Naive thymus-derived CD8-positive, alpha-beta T cell (primary cell): ENCODE measurements at regions not wholly inside any gene's neighbourhood (a gene's known extent, or its start where the extent isn't known, plus 50 kb on each side); places are given as distances from the start of the nearest gene placed in this dataset.

ENCODE experiments used
- ATAC-seq, 2 donors: fragments of 150-1000 bp; cut with Tn5 transposase in 1 of 2; sonication (Bioruptor Pico), chemical (Tn5 transposase) in 1 of 2; 1 replicate in 1 of 2; 2 replicates in 1 of 2; pipeline ENCODE4 v1.10.0; 2021; ENCODE audit warnings: mild to moderate bottlenecking in 2 of 2, moderate library complexity in 2 of 2
- POLR2A ChIA-PET: fragments of 350-600 bp; sonication (Branson Sonifier 250); formaldehyde crosslinking; loops from one replicate; lab custom pipeline; 2021; ENCODE audit warnings: antibody characterized with exemption; lab: Charles Lee
- DNase-seq, 10 donors: peaks; one replicate each; pipeline versions ENCODE4 v3.0.0 to v3.0.0-alpha.2; 2020 to 2022
- H3K27ac Mint-ChIP-seq, 10 donors: one replicate each; pipeline ENCODE4 v1.8.0; 2020 to 2022; ENCODE audit warnings: mild to moderate bottlenecking in 10 of 10, mixed read lengths in 10 of 10, moderate library complexity in 4 of 10, inconsistent platforms in 1 of 10
- H3K27me3 Mint-ChIP-seq, 5 donors: one replicate each; pipeline ENCODE4 v1.8.0; 2021 to 2022; ENCODE audit warnings: mixed read lengths in 5 of 5
- H3K36me3 Mint-ChIP-seq, 3 donors: one replicate each; pipeline ENCODE4 v1.8.0; 2020 to 2022; ENCODE audit warnings: mixed read lengths in 3 of 3, mild to moderate bottlenecking in 2 of 3, inconsistent platforms in 1 of 3
- H3K4me1 Mint-ChIP-seq, 4 donors: one replicate each; pipeline ENCODE4 v1.8.0; 2021 to 2022; ENCODE audit warnings: mixed read lengths in 4 of 4
- H3K4me3 Mint-ChIP-seq, 10 donors: one replicate each; pipeline ENCODE4 v1.8.0; 2020 to 2022; ENCODE audit warnings: mild to moderate bottlenecking in 10 of 10, mixed read lengths in 10 of 10, moderate library complexity in 6 of 10, inconsistent platforms in 1 of 10
- H3K9me3 Mint-ChIP-seq, 9 donors: one replicate each; pipeline ENCODE4 v1.8.0; 2020 to 2022; ENCODE audit warnings: mixed read lengths in 9 of 9, mild to moderate bottlenecking in 3 of 9, inconsistent platforms in 1 of 9, moderate library complexity in 1 of 9

DNA sequence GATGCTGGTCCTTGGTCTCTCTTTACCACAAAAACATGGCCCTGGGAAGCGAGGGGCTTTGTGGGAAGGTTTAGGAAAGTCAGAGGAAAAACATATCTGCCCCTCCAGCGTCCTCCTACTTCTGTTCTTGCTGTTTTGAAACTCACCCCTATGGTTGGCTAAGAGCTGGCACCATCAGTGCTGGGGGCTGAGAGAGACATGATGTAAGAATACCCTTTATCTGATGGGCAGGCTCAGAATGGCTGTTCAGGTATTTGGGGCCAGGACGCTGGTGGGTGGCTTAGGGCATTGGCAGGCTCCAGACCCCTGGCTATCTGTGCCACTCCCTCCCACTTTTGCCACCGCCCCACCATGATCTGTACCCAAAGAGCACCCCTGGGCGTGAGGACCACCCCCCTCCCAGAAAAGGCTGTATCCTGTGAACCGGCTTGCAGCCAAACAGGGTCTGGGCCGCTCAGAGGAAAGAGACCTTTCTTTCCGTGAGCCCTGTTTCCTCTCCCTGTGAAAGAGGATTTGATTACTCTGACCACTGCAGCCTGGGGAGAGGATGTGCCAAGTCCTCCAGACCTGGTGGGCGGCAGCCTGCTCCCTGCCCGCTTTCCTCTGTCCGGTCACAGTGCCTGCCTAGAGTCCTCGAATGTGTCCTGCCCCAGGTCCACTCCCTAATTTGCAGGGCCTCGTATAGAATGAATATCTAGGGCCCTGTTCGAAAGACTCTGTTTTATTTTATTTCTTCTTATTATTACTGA lies 61.3 kb upstream of the SLC6A6 start:
- peaks cover 0 to 2% (median 0%) of the 10 kb centered on the region in 9 donors for H3K9me3 Mint-ChIP-seq
- ATAC-seq: no peak

DNA sequence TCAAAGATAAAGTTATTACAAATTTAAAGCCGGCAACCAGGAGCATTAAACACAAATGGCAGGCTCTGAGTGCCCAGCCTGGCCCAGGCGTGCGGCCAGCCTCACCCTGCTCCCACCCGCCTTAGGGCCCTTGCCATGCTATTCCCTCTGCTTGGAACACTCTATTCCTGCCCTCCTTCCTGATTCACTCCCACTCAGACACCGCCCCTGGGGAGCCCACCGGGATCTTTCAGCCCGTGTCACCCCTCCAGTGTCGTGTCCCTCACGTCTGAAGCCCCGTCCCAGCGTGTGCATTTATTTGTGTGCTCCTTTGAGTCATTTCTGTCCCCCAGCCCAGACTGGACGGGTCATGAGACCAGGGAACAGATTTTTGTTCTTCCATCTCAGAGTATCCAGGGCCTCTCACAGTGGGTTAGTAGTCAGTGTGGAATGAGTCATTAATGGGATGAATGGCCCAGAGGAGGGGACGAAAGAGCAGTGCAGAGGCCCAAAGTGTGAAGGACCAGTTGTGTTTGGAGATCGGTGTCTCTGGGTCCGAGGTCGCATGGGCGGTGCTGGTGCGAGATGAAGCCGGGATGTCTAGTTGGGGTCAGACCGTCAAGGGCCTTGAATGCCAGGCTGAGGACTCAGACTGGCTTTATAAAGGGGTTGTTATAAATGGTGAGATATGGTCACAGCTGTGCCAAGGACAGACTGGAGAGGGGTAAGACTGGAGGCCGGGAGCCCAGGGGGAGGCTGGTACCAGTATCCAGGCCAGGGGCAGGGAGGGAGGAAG lies 58.9 kb upstream of the SLC6A6 start:
- ATAC-seq: no peak
- Mint-ChIP-seq H3K36me3 (no peaks in the 10 kb centered on the region), H3K27me3 (peaks cover 0 to 2% (median 0%) of the 10 kb centered on the region in 5 donors), H3K27ac (peak overlapping the region in 1 of 10 donors; percentile 35), H3K4me3 (no peak overlapping the region), H3K9me3 (no peaks in the 10 kb centered on the region), H3K4me1 (no peaks in the 10 kb centered on the region)
- POLR2A ChIA-PET: no interaction called here
- DNase-seq: no peak

More for the DNA sequence above, 61.3 kb upstream of the SLC6A6 start:
- no peaks in the 10 kb centered on the region for H3K36me3 Mint-ChIP-seq
- POLR2A ChIA-PET: no interaction called here
- H3K27ac Mint-ChIP-seq: peak overlapping the region in 1 of 10 donors; percentile 38
- no peak for DNase-seq
- peaks cover 0 to 2% (median 0%) of the 10 kb centered on the region in 5 donors for H3K27me3 Mint-ChIP-seq
- no peak overlapping the region for H3K4me3 Mint-ChIP-seq
- H3K4me1 Mint-ChIP-seq: no peaks in the 10 kb centered on the region

DNA sequence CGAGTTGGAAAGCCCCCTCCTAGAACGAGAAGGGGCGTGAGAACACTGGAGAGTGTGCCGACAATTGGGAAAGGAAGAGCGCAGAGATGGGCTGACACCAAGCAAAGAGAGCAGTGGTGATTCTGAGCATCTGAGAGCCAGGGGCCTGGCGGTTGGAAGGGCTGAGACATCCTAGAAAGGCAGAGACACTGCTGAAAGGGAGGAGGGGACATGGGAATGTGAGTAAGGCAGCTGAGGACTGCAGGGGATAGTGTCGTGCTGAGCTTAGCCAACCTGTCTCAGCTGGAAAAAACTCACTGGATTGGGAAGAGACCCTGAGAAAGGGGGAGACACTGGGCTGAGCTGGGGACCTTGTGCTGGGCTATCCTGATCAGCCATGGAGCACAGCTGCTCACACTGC lies 58.1 kb upstream of the SLC6A6 start:
- H3K36me3 Mint-ChIP-seq: no peaks in the 10 kb centered on the region
- POLR2A ChIA-PET: no interaction called here
- peaks cover 0 to 2% (median 0%) of the 10 kb centered on the region in 5 donors for H3K27me3 Mint-ChIP-seq
- no peaks in the 10 kb centered on the region for H3K4me1 Mint-ChIP-seq
- peak overlapping the region in 1 of 10 donors; percentile 48 for H3K27ac Mint-ChIP-seq
- ATAC-seq: no peak
- H3K9me3 Mint-ChIP-seq: no peaks in the 10 kb centered on the region
- H3K4me3 Mint-ChIP-seq: no peak overlapping the region
- DNase-seq: no peak

DNA sequence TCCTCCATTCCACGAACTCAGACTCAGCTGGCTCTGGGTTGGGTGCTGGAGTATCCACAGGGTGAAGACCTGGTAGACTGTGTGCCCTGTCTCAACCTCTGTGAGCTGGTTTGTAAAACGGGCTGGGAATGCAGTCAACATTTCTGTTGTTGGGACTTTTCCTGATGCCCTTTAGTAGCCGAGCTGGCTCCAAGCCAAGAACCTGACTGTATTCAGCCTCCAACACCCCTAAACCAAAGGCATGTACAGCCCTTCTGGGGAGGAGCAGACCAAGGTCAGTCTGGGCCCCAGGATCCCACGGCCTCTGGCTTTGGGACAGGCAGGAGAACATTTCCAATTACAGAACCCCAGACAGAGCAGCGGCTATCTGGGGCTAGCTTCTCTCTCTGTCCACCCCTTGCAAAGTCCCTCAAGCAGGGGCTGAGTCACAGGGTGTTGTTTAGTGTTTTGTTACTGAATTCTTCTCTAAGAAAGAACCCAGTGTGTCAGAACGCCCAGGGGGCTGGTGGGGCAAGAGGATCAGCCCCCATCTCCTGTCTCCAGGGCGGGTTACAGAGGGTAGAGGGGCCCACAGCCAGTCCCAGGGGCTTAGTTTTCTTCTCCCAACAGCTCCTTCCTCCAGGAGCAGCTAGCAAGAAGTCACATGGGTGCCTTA lies 56.8 kb upstream of the SLC6A6 start:
- peaks cover 0 to 2% (median 0%) of the 10 kb centered on the region in 5 donors for H3K27me3 Mint-ChIP-seq
- H3K4me3 Mint-ChIP-seq: no peak overlapping the region
- H3K36me3 Mint-ChIP-seq: no peaks in the 10 kb centered on the region
- H3K27ac Mint-ChIP-seq: no peak overlapping the region
- H3K9me3 Mint-ChIP-seq: no peaks in the 10 kb centered on the region
- ATAC-seq (no peak), DNase-seq (no peak)
- H3K4me1 Mint-ChIP-seq: no peaks in the 10 kb centered on the region
- POLR2A ChIA-PET: no interaction called here

DNA sequence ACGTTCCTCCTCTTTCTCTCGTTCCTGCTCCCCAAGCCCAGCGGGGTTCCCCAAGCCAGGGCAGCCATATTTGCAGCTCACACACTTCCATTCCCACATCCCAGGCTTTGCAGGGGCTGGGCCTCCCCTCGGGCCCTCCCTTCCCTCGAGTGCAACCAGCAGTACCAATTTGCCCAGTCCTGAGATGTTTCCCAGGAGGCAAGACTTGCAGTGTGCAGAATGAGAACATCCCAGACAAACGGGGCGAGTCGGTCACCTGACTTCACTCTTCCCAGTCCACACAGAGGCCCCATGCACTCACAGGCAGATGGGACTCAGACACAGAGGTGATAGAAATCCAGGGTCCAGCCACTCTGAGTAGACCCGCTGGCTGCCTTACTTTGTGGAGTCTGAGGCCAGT lies 56.2 kb upstream of the SLC6A6 start:
- H3K4me3 Mint-ChIP-seq: no peak overlapping the region
- no peaks in the 10 kb centered on the region for H3K36me3 Mint-ChIP-seq
- H3K9me3 Mint-ChIP-seq: no peaks in the 10 kb centered on the region
- H3K27ac Mint-ChIP-seq: no peak overlapping the region
- no peak for ATAC-seq
- DNase-seq: no peak
- H3K4me1 Mint-ChIP-seq: no peaks in the 10 kb centered on the region
- H3K27me3 Mint-ChIP-seq: peaks cover 0 to 2% (median 0%) of the 10 kb centered on the region in 5 donors
- POLR2A ChIA-PET: no interaction called here

DNA sequence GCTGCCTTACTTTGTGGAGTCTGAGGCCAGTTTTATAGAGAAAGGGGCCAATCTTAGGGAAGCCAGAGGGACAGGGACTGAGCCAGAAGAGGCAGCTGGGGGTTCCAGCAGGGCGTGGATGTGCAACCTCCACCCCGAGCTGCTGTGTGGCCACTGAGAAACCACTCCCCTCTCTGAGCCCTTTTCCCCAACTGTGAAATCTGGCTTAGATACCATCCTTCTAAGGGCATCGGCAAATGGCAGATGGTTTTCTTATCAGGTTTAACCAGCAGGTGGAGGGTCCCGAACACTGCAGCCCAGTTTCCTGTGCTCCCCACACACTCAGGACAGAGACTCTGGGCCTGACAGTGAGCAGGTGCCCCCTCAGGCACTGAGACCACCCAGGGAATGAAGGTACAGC lies 55.8 kb upstream of the SLC6A6 start:
- Mint-ChIP-seq H3K9me3 (no peaks in the 10 kb centered on the region), H3K36me3 (no peaks in the 10 kb centered on the region), H3K27ac (no peak overlapping the region), H3K4me3 (no peak overlapping the region), H3K27me3 (peaks cover 0 to 2% (median 0%) of the 10 kb centered on the region in 5 donors), H3K4me1 (no peaks in the 10 kb centered on the region)
- DNase-seq (no peak), ATAC-seq (no peak)
- POLR2A ChIA-PET: no interaction called here

DNA sequence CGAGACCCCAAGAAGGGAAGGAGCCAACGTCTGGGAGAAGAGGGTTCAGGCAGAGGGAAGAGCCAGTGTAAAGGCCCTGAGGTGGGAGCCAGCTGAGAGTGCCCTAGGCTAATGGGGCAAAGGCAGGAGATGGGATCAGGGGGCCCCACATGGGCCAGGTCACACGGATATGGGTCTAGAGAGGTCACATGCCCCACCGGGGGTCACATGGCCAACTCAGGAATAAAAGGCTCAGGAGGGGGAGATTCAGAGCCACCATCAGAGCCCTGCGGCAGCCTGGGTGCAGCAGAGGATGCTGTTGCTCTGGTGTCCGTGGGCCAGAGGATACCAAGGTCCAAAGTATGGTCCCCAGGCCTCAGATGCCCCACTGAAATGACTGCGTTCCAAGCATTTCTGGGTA lies 55.3 kb upstream of the SLC6A6 start:
- POLR2A ChIA-PET: no interaction called here
- no peaks in the 10 kb centered on the region for H3K9me3 Mint-ChIP-seq
- H3K4me1 Mint-ChIP-seq: no peaks in the 10 kb centered on the region

DNA sequence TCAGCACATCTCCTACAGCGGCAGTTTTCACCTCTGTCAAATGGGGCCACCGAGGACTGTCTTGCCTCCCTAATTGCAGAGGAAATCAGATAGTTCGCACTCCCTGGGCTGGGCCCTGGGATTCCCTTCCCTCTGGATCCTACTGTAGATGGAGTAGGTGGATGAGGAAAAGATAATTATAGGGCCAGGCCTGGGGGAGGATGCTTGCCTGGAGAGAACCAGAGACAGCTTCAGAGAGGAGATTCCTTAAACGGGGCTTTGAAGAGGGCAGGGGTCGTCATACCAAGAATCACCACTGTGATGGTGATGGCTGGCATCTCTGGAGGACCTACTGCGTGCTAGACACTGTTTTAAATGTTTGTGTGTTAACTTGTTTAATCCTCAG lies 50.8 kb upstream of the SLC6A6 start:
- DNase-seq (no peak), ATAC-seq (no peak)
- H3K27ac Mint-ChIP-seq: no peak overlapping the region

More for the DNA sequence above, 55.3 kb upstream of the SLC6A6 start:
- no peaks in the 10 kb centered on the region for H3K36me3 Mint-ChIP-seq
- H3K4me3 Mint-ChIP-seq: no peak overlapping the region
- H3K27me3 Mint-ChIP-seq: peaks cover 0 to 2% (median 0%) of the 10 kb centered on the region in 5 donors
- peak overlapping the region in 1 of 10 donors; percentile 13 for H3K27ac Mint-ChIP-seq
- ATAC-seq (no peak), DNase-seq (no peak)

DNA sequence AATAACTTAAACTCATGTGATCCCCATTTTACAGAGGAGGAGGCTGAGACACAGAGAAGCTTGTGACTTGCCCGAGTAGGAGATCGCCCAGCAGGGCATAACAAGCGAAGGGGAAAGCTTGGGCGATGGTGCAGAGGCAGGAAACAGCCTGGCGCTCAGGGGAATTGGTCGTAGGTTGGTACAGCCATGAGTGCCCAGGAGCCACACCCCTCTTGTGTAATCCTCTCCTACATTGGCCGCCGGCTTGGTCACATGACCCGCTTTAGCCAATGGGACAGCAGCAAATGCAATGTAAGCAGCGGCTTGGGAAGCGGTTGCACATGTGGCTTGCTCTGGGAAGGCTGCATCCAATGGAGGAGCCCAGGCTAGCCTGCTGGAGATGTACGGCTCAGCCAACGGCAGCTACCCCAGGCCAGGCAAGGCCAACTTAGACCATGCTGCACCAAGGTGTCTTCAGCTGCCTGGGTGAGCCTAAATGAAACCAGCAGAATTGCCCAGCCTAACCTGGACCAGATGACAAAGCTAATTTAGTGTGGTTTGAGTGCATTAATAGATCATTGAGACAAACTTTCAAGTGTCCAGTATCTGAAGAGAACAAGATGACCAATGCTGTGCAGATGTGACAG lies 50.3 kb upstream of the SLC6A6 start:
- no peaks in the 10 kb centered on the region for H3K4me1 Mint-ChIP-seq
- peaks cover 0 to 2% (median 0%) of the 10 kb centered on the region in 5 donors for H3K27me3 Mint-ChIP-seq
- no peaks in the 10 kb centered on the region for H3K36me3 Mint-ChIP-seq
- H3K27ac Mint-ChIP-seq: no peak overlapping the region
- H3K4me3 Mint-ChIP-seq: no peak overlapping the region
- no peaks in the 10 kb centered on the region for H3K9me3 Mint-ChIP-seq
- ATAC-seq: no peak
- DNase-seq: no peak
- POLR2A ChIA-PET: no interaction called here

More for the DNA sequence above, 50.8 kb upstream of the SLC6A6 start:
- POLR2A ChIA-PET: no interaction called here
- no peaks in the 10 kb centered on the region for H3K9me3 Mint-ChIP-seq
- no peak overlapping the region for H3K4me3 Mint-ChIP-seq
- H3K4me1 Mint-ChIP-seq: no peaks in the 10 kb centered on the region
- H3K36me3 Mint-ChIP-seq: no peaks in the 10 kb centered on the region
- peaks cover 0 to 2% (median 0%) of the 10 kb centered on the region in 5 donors for H3K27me3 Mint-ChIP-seq
